Smooth muscle cell (in vitro differentiated cells): ENCODE measurements at regions not wholly inside any gene's neighbourhood (a gene's known extent, or its start where the extent isn't known, plus 50 kb on each side); places are given as distances from the start of the nearest gene placed in this dataset.

Experiments used
- DNase-seq: peaks from one replicate; lab custom pipeline; 2025; ENCODE audit not compliant: unreplicated experiment; lab: John Stamatoyannopoulos, UW
- H2AFZ ChIP-seq: fragments of 200-600 bp; sonication (generic); 2 replicates; pipeline ENCODE4 v1.6.0; 2016; ENCODE audit warnings: antibody characterized with exemption, low read depth, mild to moderate bottlenecking
- H3F3A ChIP-seq: fragments of 200-600 bp; sonication (generic); 2 replicates; pipeline ENCODE4 v1.6.0; 2017; ENCODE audit warnings: antibody characterized with exemption, low read depth
- H3K27ac ChIP-seq: fragments of 200-600 bp; sonication (generic); 2 replicates; pipeline ENCODE4 v1.5.1; 2016; ENCODE audit warnings: low read depth, mild to moderate bottlenecking
- H3K27me3 ChIP-seq: fragments of 200-600 bp; sonication (generic); 2 replicates; pipeline ENCODE4 v1.6.1; 2016; ENCODE audit warnings: low read depth, mild to moderate bottlenecking
- H3K36me3 ChIP-seq: fragments of 200-600 bp; sonication (generic); 2 replicates; pipeline ENCODE4 v1.5.1; 2016; ENCODE audit warnings: low read depth
- H3K4me1 ChIP-seq: fragments of 200-600 bp; sonication (generic); 2 replicates; pipeline ENCODE4 v1.5.1; 2016; ENCODE audit warnings: low read depth
- H3K4me2 ChIP-seq: fragments of 200-600 bp; sonication (generic); 2 replicates; pipeline ENCODE4 v1.6.0; 2016; ENCODE audit warnings: mild to moderate bottlenecking
- H3K4me3 ChIP-seq: fragments of 200-600 bp; sonication (generic); 2 replicates; pipeline ENCODE4 v1.5.1; 2016; ENCODE audit warnings: mild to moderate bottlenecking
- H3K79me2 ChIP-seq: fragments of 200-600 bp; sonication (generic); 2 replicates; pipeline ENCODE4 v1.6.0; 2016; ENCODE audit warnings: low read depth, mild to moderate bottlenecking
- H3K9ac ChIP-seq: fragments of 200-600 bp; sonication (generic); 2 replicates; pipeline ENCODE4 v1.6.0; 2016; ENCODE audit warnings: low read depth
- H3K9me3 ChIP-seq: fragments of 200-600 bp; sonication (generic); replicated peaks from 2 replicates; pipeline ENCODE4 v1.5.1; 2016; ENCODE audit warnings: low read depth
- H4K20me1 ChIP-seq: fragments of 200-600 bp; sonication (generic); 2 replicates; pipeline ENCODE4 v1.6.0; 2016; ENCODE audit warnings: low read depth
- CTCF ChIP-seq: fragments of 200-600 bp; sonication (generic); IDR thresholded peaks from 2 replicates; pipeline ENCODE4 v1.5.1; 2017; ENCODE audit warnings: borderline replicate concordance, mild to moderate bottlenecking, antibody characterized with exemption; ENCODE audit not compliant: insufficient read depth, poor library complexity, severe bottlenecking
- WGBS: methylation state at CpG from one replicate; pipeline ENCODE4 v1.1.7; 2016; ENCODE audit warnings: low lambda C conversion rate; 5-methylcytosine and 5-hydroxymethylcytosine counted together

- no peaks in the 10 kb centered on the region for H3K27me3 ChIP-seq
- H3K9me3 ChIP-seq = no peaks in the 10 kb centered on the region
- DNase-seq = no peak
- no peaks in the 10 kb centered on the region for H4K20me1 ChIP-seq
- H3K27ac ChIP-seq = no peak overlapping the region
- H3K4me1 ChIP-seq = no peaks in the 10 kb centered on the region
- H2AFZ ChIP-seq = no peak overlapping the region
- no peak overlapping the region for H3K4me3 ChIP-seq
- H3K79me2 ChIP-seq = no peaks in the 10 kb centered on the region
- H3F3A ChIP-seq = no peaks in the 10 kb centered on the region
- H3K4me2 ChIP-seq = no peak overlapping the region
- H3K9ac ChIP-seq = no peak overlapping the region
- TF ChIP-seq CTCF = no peak
- H3K36me3 ChIP-seq = no peaks in the 10 kb centered on the region
Measured at GRCh38 chr21:37967036-37967435, 50.8 kb upstream of the KCNJ6 start.

GRCh38 chr21:37968744-37969143, 52.5 kb upstream of the KCNJ6 start:
- Histone ChIP-seq H3K4me2 (no peak overlapping the region), H3K79me2 (no peaks in the 10 kb centered on the region), H3K4me1 (no peaks in the 10 kb centered on the region), H3K9ac (no peak overlapping the region), H3K9me3 (no peaks in the 10 kb centered on the region), H2AFZ (no peak overlapping the region), H3K27me3 (no peaks in the 10 kb centered on the region), H3K4me3 (no peak overlapping the region), H3K27ac (no peak overlapping the region), H4K20me1 (no peaks in the 10 kb centered on the region), H3K36me3 (no peaks in the 10 kb centered on the region), H3F3A (no peaks in the 10 kb centered on the region)
- DNase-seq = no peak
- WGBS = 90% methylated on average over 3 of the region's 3 CpGs
- no peak for TF ChIP-seq CTCF

- Histone ChIP-seq H3K27ac (no peak overlapping the region), H2AFZ (no peak overlapping the region), H3K4me1 (no peaks in the 10 kb centered on the region), H3K9me3 (no peaks in the 10 kb centered on the region), H3K79me2 (no peaks in the 10 kb centered on the region), H3K4me2 (no peak overlapping the region), H4K20me1 (no peaks in the 10 kb centered on the region), H3K36me3 (no peaks in the 10 kb centered on the region), H3K27me3 (no peaks in the 10 kb centered on the region), H3F3A (no peaks in the 10 kb centered on the region), H3K9ac (no peak overlapping the region), H3K4me3 (no peak overlapping the region)
- TF ChIP-seq CTCF = no peak
- DNase-seq = no peak
- WGBS = 76% methylated on average over 4 of the region's 4 CpGs
Measured at GRCh38 chr21:37970548-37970947, 54.3 kb upstream of the KCNJ6 start.

- Histone ChIP-seq H3K4me1 (no peaks in the 10 kb centered on the region), H3F3A (no peaks in the 10 kb centered on the region), H3K4me2 (no peak overlapping the region), H3K9me3 (no peaks in the 10 kb centered on the region), H3K4me3 (no peak overlapping the region), H3K27me3 (no peaks in the 10 kb centered on the region), H3K36me3 (no peaks in the 10 kb centered on the region), H3K79me2 (no peaks in the 10 kb centered on the region), H4K20me1 (no peaks in the 10 kb centered on the region), H3K27ac (no peak overlapping the region), H3K9ac (no peak overlapping the region), H2AFZ (no peak overlapping the region)
- 47% methylated on average over 6 of the region's 6 CpGs for WGBS
- no peak for DNase-seq
- no peak for TF ChIP-seq CTCF
Measured at GRCh38 chr21:37971390-37971950, 55.2 kb upstream of the KCNJ6 start.
